ENCODE measurements at regions not wholly inside any gene's neighbourhood (a gene's known extent, or its start where the extent isn't known, plus 50 kb on each side); places are given as distances from the start of the nearest gene placed in this dataset.

GRCh38 chr7:25537662-25538375, 309.5 kb upstream of the NPVF start:
- no peaks in the 10 kb centered on the region for H3K9me3 ChIP-seq
- intact Hi-C loops (cut with DNase I) = no loop called here
- H3K4me1 ChIP-seq = no peaks in the 10 kb centered on the region
- ATAC-seq (no peak), DNase-seq (no peak)
- H3K36me3 ChIP-seq = no peaks in the 10 kb centered on the region
- no peak for TF ChIP-seq CTCF (IDR thresholded peaks at IDR 0.05)
- no peaks in the 10 kb centered on the region for H3K27me3 ChIP-seq
- H3K27ac ChIP-seq = no peak overlapping the region
- no peak overlapping the region for H3K4me3 ChIP-seq

- ATAC-seq (no peak), DNase-seq (no peak)
- no peak overlapping the region for H3K4me3 ChIP-seq
- no peak for TF ChIP-seq CTCF (IDR thresholded peaks at IDR 0.05)
- intact Hi-C loops (cut with DNase I) = no loop called here
- no peaks in the 10 kb centered on the region for H3K36me3 ChIP-seq
- H3K9me3 ChIP-seq = no peaks in the 10 kb centered on the region
- no peaks in the 10 kb centered on the region for H3K4me1 ChIP-seq
- no peaks in the 10 kb centered on the region for H3K27me3 ChIP-seq
- no peak overlapping the region for H3K27ac ChIP-seq
Measured at GRCh38 chr7:25541094-25541821, 313.0 kb upstream of the NPVF start.

DNA sequence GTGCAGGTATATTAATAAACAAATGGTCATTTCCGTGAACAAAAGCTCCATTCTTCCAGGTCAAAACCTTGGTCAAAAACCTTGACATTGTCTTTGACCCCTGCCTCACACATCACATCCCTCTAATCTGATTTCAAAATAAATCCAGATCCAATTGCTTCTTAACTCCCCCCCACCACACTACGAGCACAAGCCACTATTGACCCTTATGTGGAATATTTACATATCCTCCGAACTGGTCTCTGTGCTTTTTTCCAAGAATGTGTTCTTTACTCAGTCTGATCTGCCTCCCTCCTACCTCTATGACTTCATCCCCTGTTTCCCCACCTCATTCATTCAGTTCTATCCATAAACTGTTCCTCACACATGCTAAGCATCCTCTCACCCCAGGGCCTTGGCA, 313.6 kb upstream of the NPVF start:
- TF ChIP-seq CTCF (IDR thresholded peaks at IDR 0.05) = no peak
- intact Hi-C loops (cut with DNase I) = no loop called here
- H3K4me1 ChIP-seq = no peaks in the 10 kb centered on the region
- no peak overlapping the region for H3K4me3 ChIP-seq
- no peak for ATAC-seq
- no peak overlapping the region for H3K27ac ChIP-seq
- no peaks in the 10 kb centered on the region for H3K9me3 ChIP-seq
- no peaks in the 10 kb centered on the region for H3K36me3 ChIP-seq
- H3K27me3 ChIP-seq = no peaks in the 10 kb centered on the region
- DNase-seq = no peak

- DNase-seq (no peak), ATAC-seq (no peak)
- no peaks in the 10 kb centered on the region for H3K27me3 ChIP-seq
- H3K36me3 ChIP-seq = no peaks in the 10 kb centered on the region
- no peak overlapping the region for H3K4me3 ChIP-seq
- H3K4me1 ChIP-seq = no peaks in the 10 kb centered on the region
- intact Hi-C loops (cut with DNase I) = no loop called here
- H3K27ac ChIP-seq = no peak overlapping the region
- no peaks in the 10 kb centered on the region for H3K9me3 ChIP-seq
- no peak for TF ChIP-seq CTCF (IDR thresholded peaks at IDR 0.05)
Measured at GRCh38 chr7:25543210-25543609, 314.9 kb upstream of the NPVF start.

DNA sequence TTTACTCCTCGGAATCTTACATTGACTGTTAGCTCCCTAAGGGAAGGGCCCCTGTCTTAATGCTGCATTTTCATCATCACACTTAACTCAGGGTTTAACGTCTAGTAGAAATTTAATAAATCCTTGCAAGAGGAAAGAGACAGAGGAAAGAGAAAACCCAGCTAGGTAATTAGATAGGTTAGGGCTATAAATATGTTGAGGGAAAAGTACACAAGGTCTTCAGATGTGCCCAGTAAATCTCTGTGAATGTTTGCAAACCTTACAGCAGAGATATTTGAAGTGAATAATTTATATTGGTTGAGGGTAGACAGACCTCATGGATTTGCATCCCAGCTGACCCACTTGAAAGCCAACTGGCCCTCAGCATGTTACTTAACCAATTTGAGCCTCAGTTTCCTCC, 315.5 kb upstream of the NPVF start:
- no peaks in the 10 kb centered on the region for H3K4me1 ChIP-seq
- DNase-seq (no peak), ATAC-seq (no peak)
- no peaks in the 10 kb centered on the region for H3K36me3 ChIP-seq
- no peak overlapping the region for H3K27ac ChIP-seq
- TF ChIP-seq CTCF (IDR thresholded peaks at IDR 0.05) = no peak
- H3K9me3 ChIP-seq = no peaks in the 10 kb centered on the region
- intact Hi-C loops (cut with DNase I) = no loop called here
- H3K4me3 ChIP-seq = no peak overlapping the region
- no peaks in the 10 kb centered on the region for H3K27me3 ChIP-seq

Data from left lung (tissue), 4 donors.